ENCODE measurements at regions not wholly inside any gene's neighbourhood (a gene's known extent, or its start where the extent isn't known, plus 50 kb on each side); places are given as distances from the start of the nearest gene placed in this dataset.

DNA sequence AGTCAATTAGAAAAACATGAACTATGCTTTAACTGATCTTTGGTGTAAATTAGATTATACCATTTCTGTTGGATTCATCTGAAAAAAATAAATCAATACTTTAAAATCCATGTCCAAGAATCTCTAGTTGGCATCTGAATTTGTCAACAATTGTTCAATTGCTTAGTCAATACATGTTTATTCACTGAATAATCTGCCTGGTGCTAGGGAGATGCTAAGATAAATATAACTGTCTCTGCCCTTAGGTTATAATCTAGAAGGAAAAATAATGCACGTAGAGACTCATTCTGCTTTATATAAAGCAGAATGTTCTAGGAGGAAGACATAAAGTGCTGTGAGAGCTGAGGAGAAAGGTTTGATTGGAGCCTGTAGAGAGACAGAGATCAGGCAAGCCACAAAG lies 537.2 kb upstream of the IL12A start:
- no peak for TF ChIP-seq POLR2A (IDR thresholded peaks at IDR 0.05)
- TF ChIP-seq, protein P1, sequence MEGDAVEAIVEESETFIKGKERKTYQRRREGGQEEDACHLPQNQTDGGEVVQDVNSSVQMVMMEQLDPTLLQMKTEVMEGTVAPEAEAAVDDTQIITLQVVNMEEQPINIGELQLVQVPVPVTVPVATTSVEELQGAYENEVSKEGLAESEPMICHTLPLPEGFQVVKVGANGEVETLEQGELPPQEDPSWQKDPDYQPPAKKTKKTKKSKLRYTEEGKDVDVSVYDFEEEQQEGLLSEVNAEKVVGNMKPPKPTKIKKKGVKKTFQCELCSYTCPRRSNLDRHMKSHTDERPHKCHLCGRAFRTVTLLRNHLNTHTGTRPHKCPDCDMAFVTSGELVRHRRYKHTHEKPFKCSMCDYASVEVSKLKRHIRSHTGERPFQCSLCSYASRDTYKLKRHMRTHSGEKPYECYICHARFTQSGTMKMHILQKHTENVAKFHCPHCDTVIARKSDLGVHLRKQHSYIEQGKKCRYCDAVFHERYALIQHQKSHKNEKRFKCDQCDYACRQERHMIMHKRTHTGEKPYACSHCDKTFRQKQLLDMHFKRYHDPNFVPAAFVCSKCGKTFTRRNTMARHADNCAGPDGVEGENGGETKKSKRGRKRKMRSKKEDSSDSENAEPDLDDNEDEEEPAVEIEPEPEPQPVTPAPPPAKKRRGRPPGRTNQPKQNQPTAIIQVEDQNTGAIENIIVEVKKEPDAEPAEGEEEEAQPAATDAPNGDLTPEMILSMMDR (IDR thresholded peaks at IDR 0.05): no peak
